ENCODE measurements at regions not wholly inside any gene's neighbourhood (a gene's known extent, or its start where the extent isn't known, plus 50 kb on each side); places are given as distances from the start of the nearest gene placed in this dataset.
"Not testable (repeated sequence)": the region's sequence is repeated elsewhere in the genome, so short reads cannot be mapped to it uniquely, and the experiment has no call there.

DNA sequence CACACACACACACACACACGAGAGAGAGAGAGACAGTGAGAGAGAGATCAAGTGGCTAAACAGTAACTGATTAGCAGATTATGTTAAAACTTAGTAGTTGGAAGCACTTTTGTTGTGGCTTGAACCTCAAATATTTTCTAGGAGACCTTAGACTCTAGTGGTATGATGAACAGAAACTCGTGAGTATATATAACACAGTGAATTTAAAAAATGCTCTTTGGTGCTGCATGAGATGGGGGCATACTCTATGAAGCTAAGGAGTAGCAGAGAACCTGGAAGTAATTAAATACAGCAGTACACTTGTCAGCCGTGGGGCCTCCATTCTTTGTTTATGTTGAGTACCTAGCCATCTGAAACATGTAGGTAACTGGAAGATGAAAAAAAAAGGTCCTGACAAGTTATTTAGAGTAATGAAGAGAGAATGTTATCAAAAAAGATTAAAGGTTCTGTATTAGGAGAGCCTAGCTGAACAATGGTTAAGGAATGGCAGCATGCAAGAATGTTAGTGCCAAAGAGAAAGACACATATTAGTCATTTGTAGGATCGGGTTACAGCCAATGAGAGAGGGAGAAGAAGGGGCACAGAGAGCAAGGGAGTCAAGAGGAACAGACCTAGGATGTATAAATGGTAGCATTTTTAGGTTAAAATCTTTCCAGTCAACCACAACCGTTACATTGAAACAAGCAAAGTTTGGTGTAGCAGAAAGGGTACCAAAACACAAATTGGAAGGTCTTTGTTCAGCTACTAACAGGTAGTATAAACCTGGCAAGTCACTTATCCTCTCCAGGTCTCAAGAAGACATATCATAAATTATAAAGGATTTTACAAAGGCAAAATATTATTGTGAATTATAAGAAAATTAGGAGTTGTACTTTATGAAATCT, 316.7 kb upstream of the DIPK2B start:
- intact Hi-C loops (cut with micrococcal nuclease): no loop called here
- DNase-seq (no peak), ATAC-seq (peak; percentile 43)

- no peak for DNase-seq
- peak; percentile 90 for ATAC-seq
- intact Hi-C loops (cut with micrococcal nuclease): no loop called here
These were observed 314.9 kb upstream of the DIPK2B start for GRCh38 chrX:45515262-45516215.

- intact Hi-C loops (cut with micrococcal nuclease): no loop called here
- DNase-seq: no peak
- ATAC-seq: no peak
These were observed 312.4 kb upstream of the DIPK2B start for GRCh38 chrX:45513042-45513441.

- intact Hi-C loops (cut with micrococcal nuclease): no loop called here
- ATAC-seq (no peak), DNase-seq (no peak)
These were observed 307.8 kb upstream of the DIPK2B start for GRCh38 chrX:45508454-45508853.

- ATAC-seq: peak; percentile 21
- DNase-seq: no peak
- intact Hi-C loops (cut with micrococcal nuclease): no loop called here
These were observed 305.6 kb upstream of the DIPK2B start for GRCh38 chrX:45506149-45506730.

DNA sequence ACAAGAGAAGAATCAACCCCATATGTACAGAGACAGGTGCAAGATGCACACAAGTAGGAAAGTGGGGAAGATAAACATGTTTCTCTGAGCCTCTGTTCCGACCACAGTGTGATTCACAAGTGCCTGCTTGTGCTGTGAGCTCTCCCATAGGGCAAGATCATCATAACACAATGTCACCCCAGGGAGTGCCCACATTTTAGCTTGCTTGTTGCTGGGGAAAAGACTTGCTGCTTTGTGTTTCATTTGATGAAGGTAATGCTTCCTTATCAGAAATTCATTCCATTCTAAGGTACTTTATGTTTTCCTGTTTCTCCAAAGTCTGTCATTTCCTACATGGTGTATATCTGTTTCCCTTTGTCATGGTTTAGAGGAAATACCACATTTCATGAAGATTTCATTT, 304.5 kb upstream of the DIPK2B start:
- intact Hi-C loops (cut with micrococcal nuclease): no loop called here
- ATAC-seq: no peak

DNA sequence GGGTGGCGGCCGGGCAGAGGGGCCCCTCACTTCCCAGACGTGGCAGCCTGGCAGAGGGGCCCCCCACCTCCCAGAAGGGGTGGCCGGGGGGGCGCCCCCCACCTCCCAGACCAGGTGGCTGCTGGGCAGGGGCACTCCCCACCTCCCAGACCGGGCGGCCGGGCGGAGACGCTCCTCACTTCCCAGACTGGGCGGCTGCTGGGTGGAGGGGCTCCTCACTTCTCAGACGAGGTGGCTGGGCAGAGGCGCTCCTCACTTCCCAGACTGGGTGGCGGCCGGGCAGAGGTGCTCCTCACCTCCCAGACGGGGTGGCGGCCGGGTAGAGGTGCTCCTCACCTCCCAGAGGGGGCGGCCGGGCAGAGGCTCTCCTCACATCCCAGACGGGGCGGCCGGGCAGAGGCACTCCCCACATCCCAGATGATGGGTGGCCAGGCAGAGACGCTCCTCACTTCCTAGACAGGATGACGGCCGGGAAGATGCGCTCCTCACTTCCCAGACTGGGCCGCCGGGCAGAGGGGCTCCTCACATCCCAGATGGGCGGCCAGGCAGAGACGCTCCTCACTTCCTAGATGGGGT, 303.2 kb upstream of the DIPK2B start:
- ATAC-seq; intact Hi-C loops (cut with micrococcal nuclease); DNase-seq: not testable (repeated sequence)

More for the DNA sequence above, 304.5 kb upstream of the DIPK2B start:
- no peak for DNase-seq

GRCh38 chrX:45502396-45502795, 301.7 kb upstream of the DIPK2B start:
- no peak for DNase-seq
- ATAC-seq: no peak
- intact Hi-C loops (cut with micrococcal nuclease): no loop called here

- intact Hi-C loops (cut with micrococcal nuclease): no loop called here
- DNase-seq (no peak), ATAC-seq (no peak)
These were observed 296.6 kb upstream of the DIPK2B start for GRCh38 chrX:45497290-45497689.

DNA sequence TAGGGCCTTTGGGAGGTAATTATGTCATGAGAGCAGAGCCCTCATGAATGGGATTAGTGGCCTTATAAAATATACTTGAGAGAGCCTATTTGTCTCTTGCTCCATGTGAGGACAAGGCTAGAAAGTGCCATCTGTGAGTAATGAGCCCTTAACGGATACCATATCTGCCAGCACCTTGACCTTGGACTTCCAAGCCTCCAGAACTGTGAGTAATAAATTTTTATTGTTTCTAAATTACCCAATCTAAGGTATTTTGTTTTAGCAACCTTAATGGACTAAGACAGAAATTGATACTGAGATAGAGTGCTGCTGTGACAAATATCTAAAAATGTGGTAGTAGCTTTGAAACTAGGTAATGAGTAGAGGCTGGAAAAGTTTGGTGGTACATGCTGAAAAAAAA, 285.0 kb upstream of the DIPK2B start:
- DNase-seq (no peak), ATAC-seq (no peak)
- intact Hi-C loops (cut with micrococcal nuclease): no loop called here

GRCh38 chrX:45479835-45480422, 279.3 kb upstream of the DIPK2B start:
- intact Hi-C loops (cut with micrococcal nuclease): no loop called here
- ATAC-seq (no peak), DNase-seq (no peak)

DNA sequence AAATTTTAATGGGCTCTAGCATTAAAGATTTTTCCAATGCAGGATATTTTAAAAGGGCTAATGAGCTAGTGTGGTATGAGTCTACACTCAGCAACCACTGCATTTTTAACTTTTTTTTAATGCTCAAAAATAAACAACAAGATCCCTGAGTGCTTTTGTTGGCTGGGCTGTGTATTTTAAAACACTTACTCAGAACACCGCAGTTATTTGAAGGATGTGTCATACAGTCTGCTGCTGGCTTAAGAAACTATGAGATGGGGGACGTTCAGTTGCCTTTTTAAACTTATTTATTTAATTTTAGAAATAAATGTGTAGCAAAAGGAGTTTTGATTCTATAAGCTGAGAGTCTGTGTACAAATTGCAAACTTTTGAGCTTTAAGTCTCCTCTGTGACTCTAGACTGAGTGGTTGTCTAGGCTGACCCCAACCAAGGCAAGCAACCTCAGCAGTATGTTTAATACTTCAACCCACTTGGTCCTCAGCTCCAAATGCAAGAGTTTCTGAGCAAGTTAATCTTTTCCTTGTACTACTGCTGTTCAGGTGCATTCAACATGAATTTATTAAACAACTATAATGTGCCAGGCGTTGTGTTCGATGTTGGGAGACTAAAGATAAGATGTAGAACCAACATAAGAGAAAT, 278.6 kb upstream of the DIPK2B start:
- DNase-seq (no peak), ATAC-seq (no peak)
- intact Hi-C loops (cut with micrococcal nuclease): no loop called here

GRCh38 chrX:45472968-45473367, 272.3 kb upstream of the DIPK2B start:
- intact Hi-C loops (cut with micrococcal nuclease): no loop called here

DNA sequence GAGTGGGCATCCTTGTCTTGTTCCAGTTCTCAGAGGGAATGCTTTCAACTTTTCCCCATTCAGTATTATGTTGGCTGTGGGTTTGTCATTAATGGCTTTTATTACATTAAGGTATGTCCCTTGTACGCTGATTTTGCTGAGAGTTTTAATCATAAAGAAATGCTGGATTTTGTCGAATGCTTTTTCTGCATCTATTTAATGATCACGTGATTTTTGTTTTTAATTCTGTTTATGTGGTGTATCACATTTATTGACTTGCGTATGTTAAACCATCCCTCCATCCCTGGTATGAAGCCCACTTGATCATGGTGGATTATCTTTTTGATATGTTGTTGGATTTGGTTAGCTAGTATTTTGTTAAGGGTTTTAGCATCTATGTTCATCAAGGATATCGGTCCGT, 266.9 kb upstream of the DIPK2B start:
- ATAC-seq; DNase-seq; intact Hi-C loops (cut with micrococcal nuclease): not testable (repeated sequence)

More at GRCh38 chrX:45472968-45473367, 272.3 kb upstream of the DIPK2B start:
- ATAC-seq (no peak), DNase-seq (no peak)

- intact Hi-C loops (cut with micrococcal nuclease); ATAC-seq; DNase-seq: not testable (repeated sequence)
These were observed 255.1 kb upstream of the DIPK2B start for GRCh38 chrX:45455732-45456131.

GRCh38 chrX:45454290-45454689, 253.6 kb upstream of the DIPK2B start:
- DNase-seq (no peak), ATAC-seq (no peak)
- intact Hi-C loops (cut with micrococcal nuclease): no loop called here

GRCh38 chrX:45449982-45450381, 249.3 kb upstream of the DIPK2B start:
- intact Hi-C loops (cut with micrococcal nuclease): no loop called here
- ATAC-seq: no peak
- no peak for DNase-seq

GRCh38 chrX:45447995-45448394, 247.3 kb upstream of the DIPK2B start:
- no peak for ATAC-seq
- no peak for DNase-seq
- intact Hi-C loops (cut with micrococcal nuclease): no loop called here

All from left ventricle myocardium superior (tissue), 1 donor.